Keratinocyte (primary cell): ENCODE measurements at regions not wholly inside any gene's neighbourhood (a gene's known extent, or its start where the extent isn't known, plus 50 kb on each side); places are given as distances from the start of the nearest gene placed in this dataset.
A peak's percentile ranks its signal among the peaks of the same experiment; 100 is the strongest.

Source experiments
- DNase-seq: peaks from one replicate; pipeline ENCODE4 v3.0.0-alpha.2; 2011; ENCODE audit warnings: low read depth, missing footprints, low spot score
- FAIRE-seq: peaks from 2 replicates; lab custom pipeline; 2011; peaks lifted over from hg19 to GRCh38; lab: Jason Lieb, UNC
- H2AFZ ChIP-seq: 2 replicates; pipeline ENCODE4 v1.6.0; 2012; ENCODE audit warnings: low read length, control low read depth, inconsistent platforms; ENCODE audit not compliant: control insufficient read depth
- H3K27ac ChIP-seq: 2 replicates; pipeline ENCODE4 v1.5.1; 2011; ENCODE audit warnings: low read length; ENCODE audit not compliant: control insufficient read depth, insufficient read depth
- H3K27me3 ChIP-seq: 3 replicates; pipeline ENCODE4 v1.6.0; 2011; ENCODE audit warnings: low read length; ENCODE audit not compliant: control insufficient read depth, insufficient read depth; ENCODE audit errors: extremely low read depth
- H3K36me3 ChIP-seq, 2 experiments: 2 replicates in 1 of 2; 3 replicates in 1 of 2; pipeline ENCODE4 v1.5.1; 2011; ENCODE audit warnings: low read length in 2 of 2, mild to moderate bottlenecking in 1 of 2; ENCODE audit not compliant: control insufficient read depth in 2 of 2, insufficient read depth in 2 of 2; ENCODE audit errors: extremely low read depth in 1 of 2
- H3K4me1 ChIP-seq: 3 replicates; pipeline ENCODE4 v1.5.1; 2011; ENCODE audit warnings: low read length; ENCODE audit not compliant: control insufficient read depth, insufficient read depth; ENCODE audit errors: extremely low read depth
- H3K4me2 ChIP-seq: 3 replicates; pipeline ENCODE4 v1.6.0; 2011; ENCODE audit warnings: low read depth, low read length; ENCODE audit not compliant: control insufficient read depth, insufficient read depth; ENCODE audit errors: extremely low read depth
- H3K4me3 ChIP-seq, 3 experiments: fragments of 200-600 bp in 1 of 3; sonication (generic) in 1 of 3; 2 replicates in 2 of 3; 3 replicates in 1 of 3; pipeline ENCODE4 v1.5.1; 2011 to 2016; ENCODE audit warnings: low read length in 3 of 3, mild to moderate bottlenecking in 3 of 3, control low read depth in 2 of 3, inconsistent platforms in 1 of 3, low read depth in 1 of 3, mixed read lengths in 1 of 3, mixed run types in 1 of 3, moderate library complexity in 1 of 3; ENCODE audit not compliant: control insufficient read depth in 2 of 3, insufficient read depth in 2 of 3; ENCODE audit errors: extremely low read depth in 1 of 3
- H3K79me2 ChIP-seq: 2 replicates; pipeline ENCODE4 v1.6.0; 2012; ENCODE audit warnings: low read length; ENCODE audit not compliant: control insufficient read depth, insufficient read depth
- H3K9ac ChIP-seq: 3 replicates; pipeline ENCODE4 v1.6.0; 2011; ENCODE audit warnings: low read length; ENCODE audit not compliant: control insufficient read depth, insufficient read depth; ENCODE audit errors: extremely low read depth
- H3K9me1 ChIP-seq: 3 replicates; pipeline ENCODE4 v1.6.0; 2011; ENCODE audit warnings: low read length; ENCODE audit not compliant: control insufficient read depth, insufficient read depth; ENCODE audit errors: extremely low read depth
- H3K9me3 ChIP-seq: 2 replicates; pipeline ENCODE4 v1.5.1; 2012; ENCODE audit warnings: low read depth, low read length; ENCODE audit not compliant: control insufficient read depth
- H4K20me1 ChIP-seq: 3 replicates; pipeline ENCODE4 v1.6.0; 2011; ENCODE audit warnings: low read length; ENCODE audit not compliant: control insufficient read depth, insufficient read depth; ENCODE audit errors: extremely low read depth
- CTCF ChIP-seq, 3 experiments: IDR thresholded peaks in 1 of 3; conservative IDR thresholded peaks in 1 of 3; optimal IDR thresholded peaks in 1 of 3; 2 replicates in 2 of 3; 3 replicates in 1 of 3; pipeline versions ENCODE3 to v1.5.1; 2011; ENCODE audit warnings: low read length in 3 of 3, mild to moderate bottlenecking in 3 of 3, moderate library complexity in 2 of 3, control low read depth in 1 of 3, inconsistent platforms in 1 of 3; ENCODE audit not compliant: insufficient read depth in 2 of 3; ENCODE audit errors: extremely low read depth in 1 of 3
- EZH2 ChIP-seq: IDR thresholded peaks from one replicate; pipeline ENCODE4 v1.6.1; 2012; ENCODE audit warnings: inconsistent platforms, mild to moderate bottlenecking, low read length, moderate library complexity
- dilution Hi-C: fragments of 300-500 bp; cut with MboI; formaldehyde crosslinking; loops from one replicate; pipeline ENCODE4 v1.7.0; 2020; ENCODE audit warnings: low sequenced_read_pairs; ENCODE audit not compliant: extremely low pct_ligation_motif_present

GRCh38 chr5:90095292-90096060 lies 314.1 kb downstream of the CETN3 start:
- Histone ChIP-seq H3K9ac (no peak overlapping the region), H3K9me3 (no peaks in the 10 kb centered on the region), H3K27me3 (no peaks in the 10 kb centered on the region), H3K4me2 (no peak overlapping the region), H3K36me3 (no peaks in the 10 kb centered on the region), H3K27ac (peak overlapping the region; percentile 10), H3K4me1 (peaks cover 24% of the 10 kb centered on the region), H4K20me1 (no peaks in the 10 kb centered on the region), H3K79me2 (no peaks in the 10 kb centered on the region), H3K4me3 (no peak overlapping the region), H2AFZ (no peak overlapping the region), H3K9me1 (no peaks in the 10 kb centered on the region)
- DNase-seq (peak; percentile 46), FAIRE-seq (no peak)
- dilution Hi-C loops: no loop called here
- TF ChIP-seq EZH2 (no peak), CTCF (optimal IDR thresholded peaks at IDR 0.05 in 1 of 3, IDR thresholded peaks at IDR 0.05 in 1 of 3, conservative IDR thresholded peaks at IDR 0.05 in 1 of 3; ENCODE audit: extremely low read depth in 1 of 3, insufficient read depth in 2 of 3, low read length in 3 of 3) (no peak)

DNA sequence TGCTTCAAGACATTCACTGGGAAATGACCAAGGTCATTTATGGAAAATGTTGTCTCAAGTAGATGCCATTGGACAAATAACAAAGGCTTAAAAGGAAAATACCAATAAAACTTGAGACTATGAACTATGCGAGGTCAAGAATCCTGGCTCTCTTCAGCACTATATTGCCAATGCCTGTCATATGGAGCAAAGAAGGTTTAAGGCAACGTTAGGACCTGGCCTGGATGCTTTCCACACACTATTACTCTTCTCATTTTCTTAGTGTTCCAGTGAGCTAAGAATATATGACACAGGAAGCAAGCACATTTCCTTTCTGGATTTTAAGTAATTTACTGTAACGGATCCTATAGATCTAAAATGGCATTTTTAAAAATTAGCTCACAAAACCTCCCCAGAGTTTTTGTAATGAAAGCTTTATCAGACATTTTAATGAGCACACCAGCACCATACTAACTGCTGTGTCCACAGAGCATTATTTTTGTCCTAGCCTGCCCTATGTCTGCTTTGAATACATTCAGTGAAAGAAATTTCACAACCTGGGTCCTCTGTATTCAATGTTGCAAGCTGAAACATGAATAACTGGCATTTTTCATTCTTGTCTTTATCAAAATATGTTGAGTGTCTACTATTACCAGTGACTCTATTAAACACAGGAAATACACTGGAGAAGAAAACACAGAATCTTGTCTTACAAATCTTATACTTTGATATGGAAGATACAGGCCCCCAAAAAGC lies 315.6 kb downstream of the CETN3 start:
- dilution Hi-C loops: no loop called here
- DNase-seq: peak; percentile 26
- Histone ChIP-seq H4K20me1 (no peaks in the 10 kb centered on the region), H2AFZ (peak overlapping the region; percentile 50), H3K9me1 (no peaks in the 10 kb centered on the region), H3K4me1 (peaks cover 24% of the 10 kb centered on the region), H3K36me3 (no peaks in the 10 kb centered on the region), H3K27ac (peak overlapping the region; percentile 33), H3K27me3 (no peaks in the 10 kb centered on the region), H3K4me3 (no peak overlapping the region), H3K79me2 (no peaks in the 10 kb centered on the region), H3K4me2 (peak overlapping the region; percentile 39), H3K9ac (no peak overlapping the region), H3K9me3 (no peaks in the 10 kb centered on the region)
- TF ChIP-seq EZH2 (no peak), CTCF (optimal IDR thresholded peaks at IDR 0.05 in 1 of 3, IDR thresholded peaks at IDR 0.05 in 1 of 3, conservative IDR thresholded peaks at IDR 0.05 in 1 of 3; ENCODE audit: extremely low read depth in 1 of 3, insufficient read depth in 2 of 3, low read length in 3 of 3) (no peak)
- FAIRE-seq: no peak
